ENCODE measurements at regions not wholly inside any gene's neighbourhood (a gene's known extent, or its start where the extent isn't known, plus 50 kb on each side); places are given as distances from the start of the nearest gene placed in this dataset.

GRCh38 chr1:68372487-68372886 is 77.3 kb downstream of the RPE65 start:
- Histone ChIP-seq H3K27ac (no peak overlapping the region), H3K36me3 (no peaks in the 10 kb centered on the region), H3K27me3 (no peaks in the 10 kb centered on the region), H3K9me3 (no peaks in the 10 kb centered on the region), H3K4me3 (replicated peaks in 1 of 3) (no peak overlapping the region), H3K4me1 (no peaks in the 10 kb centered on the region)
- WGBS, 2 donors, result 93 to 94% methylated on average over 6 of the region's 6 CpGs
- intact Hi-C loops (cut with DNase I), result no loop called here
- no peak for TF ChIP-seq POLR2A (IDR thresholded peaks at IDR 0.05)
- TF ChIP-seq, protein P1, sequence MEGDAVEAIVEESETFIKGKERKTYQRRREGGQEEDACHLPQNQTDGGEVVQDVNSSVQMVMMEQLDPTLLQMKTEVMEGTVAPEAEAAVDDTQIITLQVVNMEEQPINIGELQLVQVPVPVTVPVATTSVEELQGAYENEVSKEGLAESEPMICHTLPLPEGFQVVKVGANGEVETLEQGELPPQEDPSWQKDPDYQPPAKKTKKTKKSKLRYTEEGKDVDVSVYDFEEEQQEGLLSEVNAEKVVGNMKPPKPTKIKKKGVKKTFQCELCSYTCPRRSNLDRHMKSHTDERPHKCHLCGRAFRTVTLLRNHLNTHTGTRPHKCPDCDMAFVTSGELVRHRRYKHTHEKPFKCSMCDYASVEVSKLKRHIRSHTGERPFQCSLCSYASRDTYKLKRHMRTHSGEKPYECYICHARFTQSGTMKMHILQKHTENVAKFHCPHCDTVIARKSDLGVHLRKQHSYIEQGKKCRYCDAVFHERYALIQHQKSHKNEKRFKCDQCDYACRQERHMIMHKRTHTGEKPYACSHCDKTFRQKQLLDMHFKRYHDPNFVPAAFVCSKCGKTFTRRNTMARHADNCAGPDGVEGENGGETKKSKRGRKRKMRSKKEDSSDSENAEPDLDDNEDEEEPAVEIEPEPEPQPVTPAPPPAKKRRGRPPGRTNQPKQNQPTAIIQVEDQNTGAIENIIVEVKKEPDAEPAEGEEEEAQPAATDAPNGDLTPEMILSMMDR (IDR thresholded peaks at IDR 0.05), result no peak
- no peak for DNase-seq

DNA sequence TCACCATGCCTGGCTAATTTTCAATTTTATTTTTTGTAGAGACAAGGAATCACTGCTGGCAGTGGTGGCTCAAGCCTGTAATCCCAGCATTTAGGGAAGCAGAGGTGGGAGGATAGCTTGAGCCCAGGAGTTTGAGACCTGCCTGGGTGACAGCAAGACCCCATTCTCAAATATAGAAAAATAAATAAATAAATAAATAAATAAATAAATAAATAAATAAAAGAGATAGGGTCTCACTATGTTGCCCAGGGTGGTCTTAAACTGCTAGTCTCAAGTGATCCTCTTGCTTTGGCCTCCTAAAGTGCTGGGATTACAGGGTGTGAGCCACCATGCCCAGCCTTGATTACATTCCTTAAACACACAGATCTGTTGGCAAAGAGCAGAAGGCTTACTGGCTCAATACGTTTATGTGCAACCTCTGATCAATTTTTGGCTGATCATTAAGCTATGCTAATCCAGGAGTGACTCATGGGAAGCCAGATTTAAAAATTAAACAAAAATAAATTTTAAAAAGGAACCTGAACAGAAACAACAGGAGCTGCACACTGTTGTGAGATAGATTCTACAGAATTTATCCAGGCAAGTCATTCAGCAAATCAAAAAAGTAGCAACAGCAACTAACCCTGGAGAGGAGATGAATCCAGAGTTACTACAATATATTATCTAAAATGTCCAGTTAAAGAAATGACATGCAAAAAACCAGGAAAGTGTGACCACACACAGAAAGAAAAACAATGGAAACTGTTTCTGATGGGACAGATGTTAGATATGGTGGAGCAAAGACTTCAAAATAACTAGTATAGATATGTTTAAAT is 79.4 kb downstream of the RPE65 start:
- Histone ChIP-seq H3K27me3 (no peaks in the 10 kb centered on the region), H3K9me3 (no peaks in the 10 kb centered on the region), H3K27ac (no peak overlapping the region), H3K4me1 (no peaks in the 10 kb centered on the region), H3K36me3 (no peaks in the 10 kb centered on the region), H3K4me3 (replicated peaks in 1 of 3) (no peak overlapping the region)
- intact Hi-C loops (cut with DNase I), result no loop called here
- TF ChIP-seq POLR2A (IDR thresholded peaks at IDR 0.05), result no peak
- TF ChIP-seq, protein P1 (IDR thresholded peaks at IDR 0.05), result no peak
- WGBS, 2 donors, result 76 to 81% methylated on average over 1 of the region's 1 CpG
- no peak for DNase-seq

DNA sequence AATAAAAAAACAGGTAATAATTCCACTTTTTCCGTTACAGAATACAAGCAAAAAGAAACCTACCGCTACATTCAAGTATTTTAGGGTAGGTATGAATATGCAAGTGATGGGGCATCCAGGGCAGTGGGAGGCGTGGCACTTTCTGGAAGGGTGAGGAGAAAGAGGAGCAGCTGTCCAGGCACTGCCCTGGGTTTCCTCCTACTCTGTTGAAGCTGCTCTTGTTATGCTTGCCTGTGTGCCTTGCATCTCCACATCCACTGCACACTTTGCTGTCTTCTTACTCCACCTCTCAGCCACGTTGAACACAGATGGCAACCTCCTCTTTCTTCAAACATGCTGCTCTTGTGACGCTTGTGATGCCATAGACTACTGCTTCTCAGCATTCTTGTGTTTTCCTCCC is 83.2 kb downstream of the RPE65 start:
- no peak overlapping the region for H3K27ac ChIP-seq
- H3K27me3 ChIP-seq, result no peaks in the 10 kb centered on the region
- no peak overlapping the region for H3K4me3 ChIP-seq (replicated peaks in 1 of 3)
- intact Hi-C loops (cut with DNase I), result no loop called here
- no peaks in the 10 kb centered on the region for H3K36me3 ChIP-seq
- H3K4me1 ChIP-seq, result no peaks in the 10 kb centered on the region
- DNase-seq, result no peak
- 84 to 86% methylated on average over 5 of the region's 5 CpGs for WGBS, 2 donors
- TF ChIP-seq, protein P1 (IDR thresholded peaks at IDR 0.05), result no peak
- TF ChIP-seq POLR2A (IDR thresholded peaks at IDR 0.05), result no peak
- H3K9me3 ChIP-seq, result no peaks in the 10 kb centered on the region

DNA sequence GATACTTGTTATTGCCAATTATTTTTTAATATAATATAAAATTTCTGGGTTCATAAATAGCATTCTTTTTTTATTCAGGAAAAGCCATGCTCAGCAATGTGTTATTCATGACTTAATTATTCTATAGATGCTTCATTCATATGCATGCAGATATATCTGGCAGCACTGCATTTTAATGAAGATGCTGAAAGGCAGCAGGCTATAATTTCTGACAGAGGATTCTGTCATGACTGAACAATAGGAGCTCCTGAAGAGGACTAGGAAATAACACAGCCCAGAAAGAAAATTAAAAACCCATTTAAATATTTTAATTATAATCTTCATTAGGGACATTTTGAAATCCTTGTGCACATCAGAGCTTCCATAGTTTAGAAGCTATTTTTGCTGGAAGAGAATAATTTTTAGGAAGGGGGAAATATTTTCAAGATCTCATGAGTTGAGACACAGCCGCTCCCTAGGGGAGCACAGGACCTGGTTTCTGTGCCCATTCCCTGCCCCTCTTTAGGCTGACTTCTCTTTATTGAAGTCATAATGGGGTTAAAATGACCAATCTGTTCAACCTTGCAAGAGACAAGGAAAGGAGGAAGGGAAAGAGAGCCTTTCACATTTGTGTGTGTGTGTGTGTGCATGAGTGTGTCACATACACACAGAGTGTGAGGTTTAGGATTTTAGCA is 83.9 kb downstream of the RPE65 start:
- no peak for DNase-seq
- Histone ChIP-seq H3K4me3 (replicated peaks in 1 of 3) (no peak overlapping the region), H3K27ac (no peak overlapping the region), H3K36me3 (no peaks in the 10 kb centered on the region), H3K9me3 (no peaks in the 10 kb centered on the region), H3K4me1 (no peaks in the 10 kb centered on the region), H3K27me3 (no peaks in the 10 kb centered on the region)
- intact Hi-C loops (cut with DNase I), result no loop called here
- TF ChIP-seq, protein P1 (IDR thresholded peaks at IDR 0.05), result no peak
- no peak for TF ChIP-seq POLR2A (IDR thresholded peaks at IDR 0.05)
- WGBS, 2 donors, result 97 to 100% methylated on average over 1 of the region's 1 CpG

GRCh38 chr1:68363339-68363738 is 86.4 kb downstream of the RPE65 start:
- Histone ChIP-seq H3K27me3 (no peaks in the 10 kb centered on the region), H3K4me3 (replicated peaks in 1 of 3) (no peak overlapping the region), H3K4me1 (no peaks in the 10 kb centered on the region), H3K36me3 (no peaks in the 10 kb centered on the region), H3K9me3 (no peaks in the 10 kb centered on the region), H3K27ac (no peak overlapping the region)
- intact Hi-C loops (cut with DNase I), result no loop called here
- DNase-seq, result no peak
- TF ChIP-seq, protein P1 (IDR thresholded peaks at IDR 0.05), result no peak
- no peak for TF ChIP-seq POLR2A (IDR thresholded peaks at IDR 0.05)
